GM12864 (cell line): ENCODE measurements at regions not wholly inside any gene's neighbourhood (a gene's known extent, or its start where the extent isn't known, plus 50 kb on each side); places are given as distances from the start of the nearest gene placed in this dataset.

Source experiments
- DNase-seq: peaks from one replicate; pipeline ENCODE4 v3.0.0-alpha.2; 2011; ENCODE audit warnings: low read depth
- H3K4me3 ChIP-seq: 2 replicates; pipeline ENCODE4 v1.5.1; 2011; ENCODE audit warnings: mild to moderate bottlenecking, low read depth, low read length, control low read depth
- CTCF ChIP-seq: IDR thresholded peaks from 2 replicates; pipeline ENCODE4 v1.5.1; 2011; ENCODE audit warnings: low read depth, mild to moderate bottlenecking, moderate library complexity, low read length, control low read depth, inconsistent platforms; ENCODE audit errors: missing control alignments

DNA sequence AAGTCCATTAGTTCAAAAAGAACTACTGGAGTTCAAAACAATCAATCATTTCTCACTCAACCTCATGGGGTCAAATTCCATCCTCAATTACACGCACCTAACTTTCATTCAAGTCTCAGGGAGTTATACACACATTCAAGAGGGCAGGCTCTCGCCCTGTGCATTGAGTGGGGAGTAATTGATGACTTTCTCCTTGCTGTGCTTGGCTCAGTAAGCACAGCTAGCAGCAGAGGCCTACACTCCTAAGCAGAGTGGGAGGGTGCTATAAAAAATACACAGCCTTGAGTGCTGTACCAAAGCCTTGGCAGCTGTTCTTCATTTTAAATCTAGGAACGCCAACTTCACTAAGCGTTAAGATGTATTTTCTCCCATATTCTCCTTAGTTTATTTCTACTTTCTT lies 958.3 kb upstream of the ADGRL3 start:
- no peak for DNase-seq
- no peak for TF ChIP-seq CTCF
- H3K4me3 ChIP-seq: no peak overlapping the region

- DNase-seq: no peak
- H3K4me3 ChIP-seq: no peak overlapping the region
- no peak for TF ChIP-seq CTCF
Measured at GRCh38 chr4:60249784-60250183, 950.3 kb upstream of the ADGRL3 start.

- no peak for DNase-seq
- no peak overlapping the region for H3K4me3 ChIP-seq
- no peak for TF ChIP-seq CTCF
Measured at GRCh38 chr4:60250657-60251056, 949.5 kb upstream of the ADGRL3 start.

DNA sequence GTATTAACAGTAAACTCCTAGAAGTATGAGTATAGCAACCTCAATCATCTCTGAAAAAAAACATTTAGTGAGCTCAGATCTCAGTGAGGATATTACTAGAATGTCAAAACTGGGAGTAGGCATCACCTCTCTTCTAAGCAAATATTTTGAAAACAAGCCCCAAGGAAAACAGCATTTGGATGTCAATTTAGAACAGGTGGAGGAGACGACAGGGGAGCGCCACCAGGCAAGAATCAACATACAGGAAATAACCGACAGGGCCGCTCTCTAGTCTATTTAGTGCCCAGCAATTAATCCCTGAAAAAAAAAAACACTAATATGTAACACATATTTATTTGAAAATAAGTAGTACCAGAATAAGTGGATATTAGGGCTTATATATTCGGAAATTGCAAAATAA lies 940.3 kb upstream of the ADGRL3 start:
- no peak for TF ChIP-seq CTCF
- DNase-seq: no peak

DNA sequence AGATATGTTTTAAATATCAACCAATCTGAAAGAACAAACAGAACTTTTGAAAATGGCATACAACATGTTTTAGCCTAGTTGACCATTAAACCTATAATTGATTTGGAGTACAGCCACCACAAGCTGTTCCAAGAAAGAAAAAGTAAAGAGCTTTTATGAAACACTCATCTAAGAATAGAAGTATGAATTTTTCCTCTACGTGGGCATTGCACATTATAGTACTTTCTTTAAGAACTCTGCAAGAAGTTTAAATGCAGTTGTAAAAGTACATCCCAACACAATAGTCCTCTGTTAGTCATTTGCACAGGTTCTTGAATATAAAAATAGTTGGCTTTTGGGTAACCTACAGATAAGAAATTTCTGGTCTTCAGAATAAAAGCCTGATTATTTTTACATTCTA lies 933.6 kb upstream of the ADGRL3 start:
- no peak for TF ChIP-seq CTCF
- no peak overlapping the region for H3K4me3 ChIP-seq
- no peak for DNase-seq

More for the DNA sequence above, 940.3 kb upstream of the ADGRL3 start:
- no peak overlapping the region for H3K4me3 ChIP-seq

- H3K4me3 ChIP-seq: no peak overlapping the region
- DNase-seq: no peak
- no peak for TF ChIP-seq CTCF
Measured at GRCh38 chr4:60296386-60296785, 903.7 kb upstream of the ADGRL3 start.

DNA sequence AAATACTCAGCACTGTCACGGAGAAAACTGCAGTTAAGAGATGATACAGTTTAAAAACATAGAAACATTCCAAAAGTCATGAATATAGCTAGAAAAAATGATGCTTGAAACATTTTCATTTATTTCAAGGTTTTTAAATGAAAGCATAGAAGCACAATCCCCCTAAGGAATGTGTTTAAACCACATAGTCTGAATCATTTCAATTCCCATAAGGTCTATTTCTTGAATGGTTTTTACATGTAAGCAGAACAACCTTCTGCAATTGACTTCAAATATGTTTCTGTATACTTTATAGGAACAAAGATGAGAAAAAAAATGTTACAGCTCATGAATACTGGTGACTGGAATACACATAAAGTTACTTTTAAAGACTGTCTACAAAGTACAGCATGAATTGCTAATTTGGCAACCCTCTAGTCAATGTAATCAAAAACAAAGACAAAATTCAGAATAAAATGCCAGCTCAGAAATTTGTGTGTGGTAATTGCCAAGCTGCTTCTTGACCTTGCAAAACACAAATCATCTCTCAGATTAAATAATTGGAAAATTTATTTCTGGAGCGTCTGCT lies 886.4 kb upstream of the ADGRL3 start:
- H3K4me3 ChIP-seq: no peak overlapping the region
- DNase-seq: no peak
- TF ChIP-seq CTCF: no peak
